HEK293 (cell line): ENCODE measurements at regions not wholly inside any gene's neighbourhood (a gene's known extent, or its start where the extent isn't known, plus 50 kb on each side); places are given as distances from the start of the nearest gene placed in this dataset.

Experiments
- CTCF ChIA-PET: fragments of 350-600 bp; formaldehyde crosslinking; extraction: SDS; loops from one replicate; lab custom pipeline; 2021; ENCODE audit warnings: antibody characterized with exemption; lab: Yijun Ruan, JAX
- POLR2A ChIA-PET: fragments of 300-600 bp; formaldehyde crosslinking; extraction: SDS; loops from one replicate; lab custom pipeline; 2020; ENCODE audit warnings: antibody characterized with exemption, inconsistent platforms; lab: Yijun Ruan, JAX
- H3K27ac ChIP-seq: fragments of 200-500 bp; sonication (Bioruptor generic); 2 replicates; pipeline ENCODE4 v1.5.1; 2014; ENCODE audit warnings: low read depth, low read length, control low read depth, inconsistent platforms; ENCODE audit errors: extremely low read depth
- H3K36me3 ChIP-seq, 2 experiments: fragments of 200-500 bp in 1 of 2; sonication (Bioruptor generic) in 1 of 2; 1 replicate in 1 of 2; 2 replicates in 1 of 2; pipeline ENCODE4 v1.5.1; 2014 to 2017; ENCODE audit warnings: inconsistent platforms in 2 of 2, low read length in 2 of 2; ENCODE audit not compliant: control insufficient read depth in 2 of 2, insufficient read depth in 1 of 2
- H3K4me1 ChIP-seq: fragments of 200-500 bp; sonication (Bioruptor generic); 2 replicates; pipeline ENCODE4 v1.5.1; 2014; ENCODE audit warnings: mild to moderate bottlenecking, low read length, inconsistent platforms; ENCODE audit not compliant: control insufficient read depth, insufficient read depth
- H3K4me3 ChIP-seq: 2 replicates; pipeline ENCODE4 v1.5.1; 2011; ENCODE audit warnings: low read depth, mild to moderate bottlenecking, control low read depth, low read length, moderate library complexity
- H3K9me3 ChIP-seq: fragments of 200-500 bp; sonication (Bioruptor generic); 2 replicates; pipeline ENCODE4 v1.5.1; 2014; ENCODE audit warnings: low read depth, low read length, inconsistent platforms; ENCODE audit not compliant: control insufficient read depth, insufficient read depth
- EGR2 ChIP-seq: fragments of 450-650 bp; formaldehyde crosslinking; IDR thresholded peaks from 2 replicates; pipeline ENCODE4 v1.5.1; 2016; ENCODE audit warnings: low read depth, missing biosample characterization, missing genetic modification characterization
- PRDM6 ChIP-seq: fragments of 450-650 bp; formaldehyde crosslinking; IDR thresholded peaks from 2 replicates; pipeline ENCODE4 v1.5.1; 2017; ENCODE audit warnings: missing biosample characterization, missing genetic modification characterization
- SETDB1 ChIP-seq: IDR thresholded peaks from one replicate; pipeline ENCODE4 v1.6.1; 2017; ENCODE audit warnings: mild to moderate bottlenecking, low read length, moderate library complexity, mixed read lengths; ENCODE audit not compliant: insufficient read length
- TRIM28 ChIP-seq: IDR thresholded peaks from 2 replicates; pipeline ENCODE4 v1.6.1; 2011; ENCODE audit warnings: low read length, control low read depth, borderline replicate concordance
- ZBTB20 ChIP-seq: fragments of 450-650 bp; formaldehyde crosslinking; IDR thresholded peaks from 2 replicates; pipeline ENCODE4 v1.5.1; 2016; ENCODE audit warnings: missing biosample characterization, missing genetic modification characterization
- ZNF10 ChIP-seq: fragments of 450-650 bp; formaldehyde crosslinking; IDR thresholded peaks from 2 replicates; pipeline ENCODE4 v1.5.1; 2017; ENCODE audit warnings: missing biosample characterization, missing genetic modification characterization
- ZNF157 ChIP-seq: fragments of 450-650 bp; formaldehyde crosslinking; IDR thresholded peaks from 2 replicates; pipeline ENCODE4 v1.5.1; 2016; ENCODE audit warnings: missing biosample characterization, missing genetic modification characterization
- ZNF174 ChIP-seq: fragments of 450-650 bp; formaldehyde crosslinking; IDR thresholded peaks from 2 replicates; pipeline ENCODE4 v1.5.0; 2017; ENCODE audit warnings: missing biosample characterization, mild to moderate bottlenecking, missing genetic modification characterization
- ZNF19 ChIP-seq: fragments of 450-650 bp; formaldehyde crosslinking; IDR thresholded peaks from 2 replicates; pipeline ENCODE4; 2016; ENCODE audit warnings: missing biosample characterization, missing genetic modification characterization, low read depth
- ZNF37A ChIP-seq: fragments of 450-650 bp; IDR thresholded peaks from 2 replicates; pipeline ENCODE4 v1.5.1; 2018; ENCODE audit warnings: missing biosample characterization, missing genetic modification characterization
- ZNF518A ChIP-seq: fragments of 450-650 bp; formaldehyde crosslinking; conservative IDR thresholded peaks from 2 replicates; pipeline ENCODE4 v1.5.1; 2016; ENCODE audit warnings: low read depth, missing biosample characterization, missing genetic modification characterization
- ZNF701 ChIP-seq: fragments of 450-650 bp; formaldehyde crosslinking; IDR thresholded peaks from 2 replicates; pipeline ENCODE4 v1.5.1; 2016; ENCODE audit warnings: missing biosample characterization, missing genetic modification characterization
- ZNF785 ChIP-seq: fragments of 450-650 bp; formaldehyde crosslinking; IDR thresholded peaks from 2 replicates; pipeline ENCODE4 v1.5.1; 2016; ENCODE audit warnings: missing biosample characterization, missing genetic modification characterization
- ZSCAN23 ChIP-seq: fragments of 450-650 bp; formaldehyde crosslinking; IDR thresholded peaks from 2 replicates; pipeline ENCODE4 v1.5.1; 2016; ENCODE audit warnings: missing biosample characterization, missing genetic modification characterization
- TF ChIP-seq, protein P1 (sequence below): fragments of 450-650 bp; formaldehyde crosslinking; IDR thresholded peaks from 2 replicates; pipeline ENCODE4 v1.5.1; 2016; ENCODE audit warnings: missing biosample characterization, missing genetic modification characterization
- TF ChIP-seq, protein P2 (sequence below): fragments of 450-650 bp; formaldehyde crosslinking; IDR thresholded peaks from 2 replicates; pipeline ENCODE4 v1.5.1; 2016; ENCODE audit warnings: missing biosample characterization, missing genetic modification characterization

DNA sequence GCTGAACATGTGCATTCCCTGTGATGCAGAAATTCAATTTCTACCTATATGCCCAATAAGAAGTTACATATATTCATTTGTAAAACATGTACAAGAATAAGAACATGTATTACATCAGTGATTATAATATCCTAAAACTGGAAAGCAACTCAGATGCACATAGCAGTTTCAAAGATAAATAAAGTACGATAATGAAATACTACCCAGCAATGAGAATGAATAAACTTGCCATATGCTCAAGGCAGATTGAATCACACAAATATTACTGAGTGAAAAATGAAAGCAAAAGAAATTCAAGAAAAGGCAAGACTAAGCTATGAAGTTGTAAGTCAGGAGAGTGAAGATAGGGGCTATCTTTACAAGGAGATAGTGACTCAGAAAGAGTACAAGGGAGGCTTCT lies 345.3 kb upstream of the OR4E1 start:
- CTCF ChIA-PET: interaction anchor here (1.0 to 1.7 kb wide), 4 partner anchors 16 to 367 kb away, joined by 3 to 5 read pairs (median 4); no protein-coding TSS in a partner anchor

GRCh38 chr14:22012452-22012851 lies 338.8 kb upstream of the OR4E1 start:
- no peaks in the 10 kb centered on the region for H3K4me1 ChIP-seq
- ChIA-PET CTCF (no interaction called here), POLR2A (no interaction called here)
- no peaks in the 10 kb centered on the region for H3K9me3 ChIP-seq
- no peak overlapping the region for H3K4me3 ChIP-seq
- TF ChIP-seq PRDM6 (tag by site-specific recombination): no peak
- TF ChIP-seq ZNF518A (tag by site-specific recombination): no peak
- TF ChIP-seq ZNF174 (tag by site-specific recombination): no peak
- TF ChIP-seq ZBTB20 (tag by site-specific recombination): no peak
- no peak for TF ChIP-seq ZSCAN23
- TF ChIP-seq ZNF785 (tag by site-specific recombination): no peak
- TF ChIP-seq, protein P1, sequence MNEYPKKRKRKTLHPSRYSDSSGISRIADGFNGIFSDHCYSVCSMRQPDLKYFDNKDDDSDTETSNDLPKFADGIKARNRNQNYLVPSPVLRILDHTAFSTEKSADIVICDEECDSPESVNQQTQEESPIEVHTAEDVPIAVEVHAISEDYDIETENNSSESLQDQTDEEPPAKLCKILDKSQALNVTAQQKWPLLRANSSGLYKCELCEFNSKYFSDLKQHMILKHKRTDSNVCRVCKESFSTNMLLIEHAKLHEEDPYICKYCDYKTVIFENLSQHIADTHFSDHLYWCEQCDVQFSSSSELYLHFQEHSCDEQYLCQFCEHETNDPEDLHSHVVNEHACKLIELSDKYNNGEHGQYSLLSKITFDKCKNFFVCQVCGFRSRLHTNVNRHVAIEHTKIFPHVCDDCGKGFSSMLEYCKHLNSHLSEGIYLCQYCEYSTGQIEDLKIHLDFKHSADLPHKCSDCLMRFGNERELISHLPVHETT: no peak
- TF ChIP-seq ZNF19: no peak
- no peak for TF ChIP-seq SETDB1
- H3K36me3 ChIP-seq: no peaks in the 10 kb centered on the region
- H3K27ac ChIP-seq: no peak overlapping the region

More for the DNA sequence above, 345.3 kb upstream of the OR4E1 start:
- Histone ChIP-seq H3K4me3 (no peak overlapping the region), H3K4me1 (no peaks in the 10 kb centered on the region), H3K9me3 (no peaks in the 10 kb centered on the region), H3K36me3 (no peaks in the 10 kb centered on the region), H3K27ac (no peak overlapping the region)
- no peak for TF ChIP-seq ZNF701 (tag by site-specific recombination)
- no peak for TF ChIP-seq ZNF518A (tag by site-specific recombination)
- no peak for TF ChIP-seq TRIM28
- TF ChIP-seq, protein P2, sequence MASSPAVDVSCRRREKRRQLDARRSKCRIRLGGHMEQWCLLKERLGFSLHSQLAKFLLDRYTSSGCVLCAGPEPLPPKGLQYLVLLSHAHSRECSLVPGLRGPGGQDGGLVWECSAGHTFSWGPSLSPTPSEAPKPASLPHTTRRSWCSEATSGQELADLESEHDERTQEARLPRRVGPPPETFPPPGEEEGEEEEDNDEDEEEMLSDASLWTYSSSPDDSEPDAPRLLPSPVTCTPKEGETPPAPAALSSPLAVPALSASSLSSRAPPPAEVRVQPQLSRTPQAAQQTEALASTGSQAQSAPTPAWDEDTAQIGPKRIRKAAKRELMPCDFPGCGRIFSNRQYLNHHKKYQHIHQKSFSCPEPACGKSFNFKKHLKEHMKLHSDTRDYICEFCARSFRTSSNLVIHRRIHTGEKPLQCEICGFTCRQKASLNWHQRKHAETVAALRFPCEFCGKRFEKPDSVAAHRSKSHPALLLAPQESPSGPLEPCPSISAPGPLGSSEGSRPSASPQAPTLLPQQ: no peak
- TF ChIP-seq ZNF10 (tag by site-specific recombination): no peak
- no peak for TF ChIP-seq ZNF37A (tag by site-specific recombination)
- no peak for TF ChIP-seq ZNF157 (tag by site-specific recombination)
- no peak for TF ChIP-seq EGR2 (tag by site-specific recombination)
- POLR2A ChIA-PET: no interaction called here
